ENCODE measurements at regions not wholly inside any gene's neighbourhood (a gene's known extent, or its start where the extent isn't known, plus 50 kb on each side); places are given as distances from the start of the nearest gene placed in this dataset.

- Histone ChIP-seq H3K27me3 (no peaks in the 10 kb centered on the region), H3K36me3 (no peaks in the 10 kb centered on the region), H3K4me1 (no peaks in the 10 kb centered on the region), H3K9me3 (no peaks in the 10 kb centered on the region), H3K4me3 (ENCODE audit: low read depth, low read length) (no peak overlapping the region)
- no peak for TF ChIP-seq CTCF (IDR thresholded peaks at IDR 0.05; ENCODE audit: low read depth, low read length)
- no peak for DNase-seq
Measured at GRCh38 chr10:9965341-9965740, 1052.3 kb upstream of the CELF2 start.

GRCh38 chr10:9986786-9987185 is 1030.9 kb upstream of the CELF2 start:
- no peaks in the 10 kb centered on the region for H3K27me3 ChIP-seq
- no peak for TF ChIP-seq CTCF (IDR thresholded peaks at IDR 0.05; ENCODE audit: low read depth, low read length)
- no peaks in the 10 kb centered on the region for H3K4me1 ChIP-seq
- no peaks in the 10 kb centered on the region for H3K9me3 ChIP-seq
- no peak for DNase-seq
- no peak overlapping the region for H3K4me3 ChIP-seq (ENCODE audit: low read depth, low read length)
- H3K36me3 ChIP-seq = no peaks in the 10 kb centered on the region

GRCh38 chr10:9987197-9987596 is 1030.5 kb upstream of the CELF2 start:
- H3K9me3 ChIP-seq = no peaks in the 10 kb centered on the region
- no peaks in the 10 kb centered on the region for H3K27me3 ChIP-seq
- no peaks in the 10 kb centered on the region for H3K4me1 ChIP-seq
- TF ChIP-seq CTCF (IDR thresholded peaks at IDR 0.05; ENCODE audit: low read depth, low read length) = no peak
- H3K4me3 ChIP-seq (ENCODE audit: low read depth, low read length) = no peak overlapping the region
- DNase-seq = no peak
- H3K36me3 ChIP-seq = no peaks in the 10 kb centered on the region

- H3K4me3 ChIP-seq (ENCODE audit: low read depth, low read length) = no peak overlapping the region
- H3K4me1 ChIP-seq = no peaks in the 10 kb centered on the region
- no peak for DNase-seq
- no peaks in the 10 kb centered on the region for H3K27me3 ChIP-seq
- H3K36me3 ChIP-seq = no peaks in the 10 kb centered on the region
- no peaks in the 10 kb centered on the region for H3K9me3 ChIP-seq
- no peak for TF ChIP-seq CTCF (IDR thresholded peaks at IDR 0.05; ENCODE audit: low read depth, low read length)
Measured at GRCh38 chr10:9992661-9993060, 1025.0 kb upstream of the CELF2 start.

- Histone ChIP-seq H3K4me1 (no peaks in the 10 kb centered on the region), H3K36me3 (no peaks in the 10 kb centered on the region), H3K4me3 (ENCODE audit: low read depth, low read length) (no peak overlapping the region), H3K27me3 (no peaks in the 10 kb centered on the region), H3K9me3 (no peaks in the 10 kb centered on the region)
- no peak for TF ChIP-seq CTCF (IDR thresholded peaks at IDR 0.05; ENCODE audit: low read depth, low read length)
- no peak for DNase-seq
Measured at GRCh38 chr10:9994131-9994530, 1023.5 kb upstream of the CELF2 start.

GRCh38 chr10:9999627-10000026 is 1018.0 kb upstream of the CELF2 start:
- Histone ChIP-seq H3K36me3 (no peaks in the 10 kb centered on the region), H3K4me1 (no peaks in the 10 kb centered on the region), H3K4me3 (ENCODE audit: low read depth, low read length) (no peak overlapping the region), H3K9me3 (no peaks in the 10 kb centered on the region), H3K27me3 (no peaks in the 10 kb centered on the region)
- no peak for TF ChIP-seq CTCF (IDR thresholded peaks at IDR 0.05; ENCODE audit: low read depth, low read length)
- no peak for DNase-seq
